ENCODE measurements at regions not wholly inside any gene's neighbourhood (a gene's known extent, or its start where the extent isn't known, plus 50 kb on each side); places are given as distances from the start of the nearest gene placed in this dataset.

DNA sequence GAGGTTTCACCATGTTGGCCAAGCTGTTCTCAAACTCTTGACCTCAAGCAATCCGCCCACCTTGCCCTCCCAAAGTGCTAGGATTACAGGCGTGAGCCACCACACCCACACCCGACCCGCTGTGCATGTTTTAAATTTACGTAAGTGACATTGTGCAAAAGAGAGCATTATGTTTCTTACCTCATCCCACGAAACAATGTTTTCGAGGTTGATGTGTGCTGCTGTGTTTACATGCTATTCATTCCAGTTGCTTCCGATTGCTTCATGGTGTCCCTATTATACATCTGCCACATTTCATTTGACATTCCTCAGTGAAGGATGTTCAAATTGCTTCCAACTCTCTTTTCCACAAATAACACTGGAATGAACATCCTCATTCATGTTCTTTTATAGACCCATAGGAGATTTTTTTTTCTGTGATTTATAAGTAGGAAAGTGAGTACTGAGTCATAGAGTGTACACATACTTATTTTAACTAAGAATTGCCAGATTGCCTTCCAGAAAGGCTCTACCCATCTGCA is 403.9 kb upstream of the JARID2 start:
- intact Hi-C loops (cut with DNase I; ENCODE audit: low total_unique reads), result no loop called here
- Histone ChIP-seq H3K27ac (peak overlapping the region in 2 of 5 donors; percentile 30 to 68), H3K27me3 (no peaks in the 10 kb centered on the region), H3K9me3 (no peaks in the 10 kb centered on the region), H3K4me1 (peaks cover 0 to 10% (median 0%) of the 10 kb centered on the region in 4 donors), H3K36me3 (no peaks in the 10 kb centered on the region), H3K4me3 (no peak overlapping the region)
- TF ChIP-seq EP300 (IDR thresholded peaks at IDR 0.05) (peak; percentile 58), POLR2AphosphoS5 (IDR thresholded peaks at IDR 0.05) (peak; percentile 79 to 92 (median 92)), POLR2A (IDR thresholded peaks at IDR 0.05) (no peak)
- peak in 1 of 2 donors; percentile 51 for DNase-seq
- 72 to 84% (median 78%) methylated on average over 8 of the region's 8 CpGs for WGBS, 5 donors

DNA sequence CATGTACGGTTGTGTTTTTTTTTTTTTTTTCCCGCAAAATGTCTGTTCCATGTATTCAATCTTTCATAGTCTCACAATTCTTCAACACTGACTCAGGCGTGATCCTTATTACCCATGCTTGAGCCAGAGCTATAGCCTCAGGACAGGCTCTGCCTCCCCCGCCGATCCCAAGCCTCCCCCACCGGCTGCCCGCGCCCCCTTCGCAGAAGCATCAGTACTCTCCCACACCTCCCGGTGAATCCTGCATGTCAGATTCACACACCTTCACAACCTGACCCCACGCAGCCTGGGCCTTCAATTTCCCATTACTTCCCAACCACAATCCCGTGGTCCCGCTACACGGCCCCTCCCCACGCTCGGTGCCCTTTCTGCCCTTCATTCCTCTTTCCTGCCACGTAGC is 401.5 kb upstream of the JARID2 start:
- Histone ChIP-seq H3K4me1 (peaks cover 0 to 5% (median 0%) of the 10 kb centered on the region in 4 donors), H3K36me3 (no peaks in the 10 kb centered on the region), H3K27me3 (no peaks in the 10 kb centered on the region), H3K4me3 (no peak overlapping the region), H3K27ac (no peak overlapping the region), H3K9me3 (no peaks in the 10 kb centered on the region)
- WGBS, 5 donors, result 92 to 95% (median 94%) methylated on average over 16 to 17 of the region's 17 CpGs
- TF ChIP-seq POLR2AphosphoS5 (IDR thresholded peaks at IDR 0.05), result no peak
- no peak for TF ChIP-seq POLR2A (IDR thresholded peaks at IDR 0.05)
- TF ChIP-seq EP300 (IDR thresholded peaks at IDR 0.05), result no peak
- TF ChIP-seq, protein P1, sequence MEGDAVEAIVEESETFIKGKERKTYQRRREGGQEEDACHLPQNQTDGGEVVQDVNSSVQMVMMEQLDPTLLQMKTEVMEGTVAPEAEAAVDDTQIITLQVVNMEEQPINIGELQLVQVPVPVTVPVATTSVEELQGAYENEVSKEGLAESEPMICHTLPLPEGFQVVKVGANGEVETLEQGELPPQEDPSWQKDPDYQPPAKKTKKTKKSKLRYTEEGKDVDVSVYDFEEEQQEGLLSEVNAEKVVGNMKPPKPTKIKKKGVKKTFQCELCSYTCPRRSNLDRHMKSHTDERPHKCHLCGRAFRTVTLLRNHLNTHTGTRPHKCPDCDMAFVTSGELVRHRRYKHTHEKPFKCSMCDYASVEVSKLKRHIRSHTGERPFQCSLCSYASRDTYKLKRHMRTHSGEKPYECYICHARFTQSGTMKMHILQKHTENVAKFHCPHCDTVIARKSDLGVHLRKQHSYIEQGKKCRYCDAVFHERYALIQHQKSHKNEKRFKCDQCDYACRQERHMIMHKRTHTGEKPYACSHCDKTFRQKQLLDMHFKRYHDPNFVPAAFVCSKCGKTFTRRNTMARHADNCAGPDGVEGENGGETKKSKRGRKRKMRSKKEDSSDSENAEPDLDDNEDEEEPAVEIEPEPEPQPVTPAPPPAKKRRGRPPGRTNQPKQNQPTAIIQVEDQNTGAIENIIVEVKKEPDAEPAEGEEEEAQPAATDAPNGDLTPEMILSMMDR (IDR thresholded peaks at IDR 0.05), result no peak
- no peak for DNase-seq
- intact Hi-C loops (cut with DNase I; ENCODE audit: low total_unique reads), result no loop called here

DNA sequence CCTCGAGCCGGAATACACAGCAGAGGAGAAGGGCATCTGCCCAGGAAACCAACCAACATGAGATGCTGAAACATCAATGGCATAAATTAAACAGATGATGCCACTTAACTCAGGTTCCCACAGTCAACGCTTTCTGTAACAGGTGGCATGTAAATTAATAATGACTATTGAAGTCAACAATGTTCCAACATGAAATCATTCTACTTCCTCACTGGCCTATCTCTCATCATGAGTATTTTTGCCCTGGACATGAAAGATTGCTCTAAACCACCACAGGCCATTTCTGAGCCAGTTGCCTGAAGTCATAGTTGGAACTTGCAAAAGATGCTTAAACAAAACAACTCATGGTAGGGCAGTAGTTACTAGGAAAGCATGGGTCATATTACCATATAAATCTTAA is 397.9 kb upstream of the JARID2 start:
- Histone ChIP-seq H3K27me3 (no peaks in the 10 kb centered on the region), H3K4me1 (no peaks in the 10 kb centered on the region), H3K4me3 (no peak overlapping the region), H3K27ac (no peak overlapping the region), H3K9me3 (no peaks in the 10 kb centered on the region), H3K36me3 (no peaks in the 10 kb centered on the region)
- intact Hi-C loops (cut with DNase I; ENCODE audit: low total_unique reads), result no loop called here
- 80 to 97% (median 91%) methylated on average over 3 of the region's 3 CpGs for WGBS, 5 donors
- TF ChIP-seq POLR2A (IDR thresholded peaks at IDR 0.05), result no peak
- no peak for TF ChIP-seq EP300 (IDR thresholded peaks at IDR 0.05)
- TF ChIP-seq POLR2AphosphoS5 (IDR thresholded peaks at IDR 0.05), result no peak
- TF ChIP-seq, protein P1 (IDR thresholded peaks at IDR 0.05), result no peak
- no peak for DNase-seq

DNA sequence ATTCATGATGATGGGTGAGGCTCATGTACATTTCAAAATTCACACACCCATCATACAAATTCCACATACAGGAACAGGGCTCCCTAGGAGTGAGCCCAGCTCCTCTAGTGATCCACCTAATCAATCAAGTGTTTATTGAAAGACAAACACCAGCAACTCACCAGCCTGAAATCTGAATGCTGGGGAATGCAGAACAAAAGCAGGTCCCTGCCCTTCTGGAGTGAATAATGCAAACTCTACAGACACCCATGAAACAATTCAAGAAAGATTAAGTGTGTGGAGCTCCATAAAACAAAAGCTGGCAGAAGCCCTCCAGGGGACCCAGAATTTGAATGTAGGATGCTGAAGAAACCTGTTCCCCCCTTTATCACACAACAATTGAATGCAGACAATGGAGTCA is 396.7 kb upstream of the JARID2 start:
- no peak for DNase-seq
- no peaks in the 10 kb centered on the region for H3K4me1 ChIP-seq
- no peaks in the 10 kb centered on the region for H3K27me3 ChIP-seq
- intact Hi-C loops (cut with DNase I; ENCODE audit: low total_unique reads), result no loop called here
- no peak for TF ChIP-seq EP300 (IDR thresholded peaks at IDR 0.05)
- no peak for TF ChIP-seq POLR2A (IDR thresholded peaks at IDR 0.05)
- no peak for TF ChIP-seq POLR2AphosphoS5 (IDR thresholded peaks at IDR 0.05)
- TF ChIP-seq, protein P1 (IDR thresholded peaks at IDR 0.05), result no peak
- no peaks in the 10 kb centered on the region for H3K36me3 ChIP-seq
- H3K27ac ChIP-seq, result no peak overlapping the region
- H3K4me3 ChIP-seq, result no peak overlapping the region
- no peaks in the 10 kb centered on the region for H3K9me3 ChIP-seq

DNA sequence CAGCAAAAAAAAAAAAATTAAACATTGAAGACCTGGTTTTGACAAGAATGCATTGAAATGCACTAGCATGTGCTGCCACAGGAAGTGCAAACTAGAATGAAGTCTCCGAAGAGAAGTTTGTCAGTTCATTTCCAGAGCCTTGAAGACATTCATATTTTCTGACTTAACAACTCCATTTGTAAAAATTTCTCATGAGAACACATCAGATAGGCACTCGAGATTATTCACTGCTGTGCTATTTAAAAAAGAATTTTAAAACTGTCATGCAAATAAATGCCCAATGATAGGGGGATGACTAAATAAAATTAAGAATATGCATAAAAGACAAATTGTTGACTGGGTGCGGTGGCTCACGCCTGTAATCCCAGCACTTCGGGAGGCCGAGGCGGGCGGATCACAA is 394.6 kb upstream of the JARID2 start:
- Histone ChIP-seq H3K27ac (no peak overlapping the region), H3K9me3 (no peaks in the 10 kb centered on the region), H3K4me1 (no peaks in the 10 kb centered on the region), H3K36me3 (no peaks in the 10 kb centered on the region), H3K4me3 (no peak overlapping the region), H3K27me3 (no peaks in the 10 kb centered on the region)
- DNase-seq, result no peak
- 85 to 92% (median 86%) methylated on average over 7 to 8 of the region's 8 CpGs for WGBS, 5 donors
- TF ChIP-seq, protein P1 (IDR thresholded peaks at IDR 0.05), result no peak
- TF ChIP-seq EP300 (IDR thresholded peaks at IDR 0.05) (no peak), POLR2AphosphoS5 (IDR thresholded peaks at IDR 0.05) (no peak), POLR2A (IDR thresholded peaks at IDR 0.05) (no peak)
- intact Hi-C loops (cut with DNase I; ENCODE audit: low total_unique reads), result no loop called here
